ENCODE measurements at regions not wholly inside any gene's neighbourhood (a gene's known extent, or its start where the extent isn't known, plus 50 kb on each side); places are given as distances from the start of the nearest gene placed in this dataset.

- DNase-seq (ENCODE audit: low spot score) = no peak
These were observed 86.6 kb downstream of the C16orf95 start for GRCh38 chr16:87230571-87230970.

GRCh38 chr16:87231295-87231694 lies 85.9 kb downstream of the C16orf95 start:
- DNase-seq (ENCODE audit: low spot score) = no peak

GRCh38 chr16:87231911-87232310 lies 85.3 kb downstream of the C16orf95 start:
- DNase-seq (ENCODE audit: low spot score) = no peak

- no peak for DNase-seq (ENCODE audit: low spot score)
These were observed 83.3 kb downstream of the C16orf95 start for GRCh38 chr16:87233928-87234327.

GRCh38 chr16:87234601-87235000 lies 82.6 kb downstream of the C16orf95 start:
- DNase-seq (ENCODE audit: low spot score) = no peak

GRCh38 chr16:87235810-87236515 lies 81.2 kb downstream of the C16orf95 start:
- DNase-seq (ENCODE audit: low spot score) = no peak

- DNase-seq (ENCODE audit: low spot score) = no peak
These were observed 80.6 kb downstream of the C16orf95 start for GRCh38 chr16:87236516-87237115.

GRCh38 chr16:87238361-87238715 lies 78.9 kb downstream of the C16orf95 start:
- no peak for DNase-seq (ENCODE audit: low spot score)

GRCh38 chr16:87239545-87239944 lies 77.6 kb downstream of the C16orf95 start:
- no peak for DNase-seq (ENCODE audit: low spot score)

- peak; percentile 35 for DNase-seq (ENCODE audit: low spot score)
These were observed 76.7 kb downstream of the C16orf95 start for GRCh38 chr16:87240211-87241136.

- DNase-seq (ENCODE audit: low spot score) = peak; percentile 25
These were observed 75.9 kb downstream of the C16orf95 start for GRCh38 chr16:87241137-87241771.

GRCh38 chr16:87243478-87243877 lies 73.7 kb downstream of the C16orf95 start:
- DNase-seq (ENCODE audit: low spot score) = no peak

GRCh38 chr16:87244636-87245197 lies 72.5 kb downstream of the C16orf95 start:
- DNase-seq (ENCODE audit: low spot score) = no peak

- DNase-seq (ENCODE audit: low spot score) = no peak
These were observed 71.7 kb downstream of the C16orf95 start for GRCh38 chr16:87245511-87245910.

- DNase-seq (ENCODE audit: low spot score) = no peak
These were observed 70.7 kb downstream of the C16orf95 start for GRCh38 chr16:87246269-87247065.

GRCh38 chr16:87248714-87249113 lies 68.5 kb downstream of the C16orf95 start:
- DNase-seq (ENCODE audit: low spot score) = no peak

GRCh38 chr16:87249425-87249824 lies 67.8 kb downstream of the C16orf95 start:
- no peak for DNase-seq (ENCODE audit: low spot score)

GRCh38 chr16:87250431-87250960 lies 66.7 kb downstream of the C16orf95 start:
- no peak for DNase-seq (ENCODE audit: low spot score)

GRCh38 chr16:87252269-87252970 lies 64.8 kb downstream of the C16orf95 start:
- DNase-seq (ENCODE audit: low spot score) = no peak

Measured in LoVo (cell line).